Prostate gland (tissue), 2 donors: ENCODE measurements at regions not wholly inside any gene's neighbourhood (a gene's known extent, or its start where the extent isn't known, plus 50 kb on each side); places are given as distances from the start of the nearest gene placed in this dataset.

Source experiments
- DNase-seq: peaks from one replicate; pipeline ENCODE4 v3.0.0-alpha.2; 2019; ENCODE audit warnings: low spot score
- H3K27ac ChIP-seq, 2 donors: fragments of 200-600 bp; sonication (generic); 2 replicates each; pipeline ENCODE4 v1.5.1; 2017 to 2019
- H3K27me3 ChIP-seq: fragments of 200-600 bp; sonication (generic); replicated peaks from 2 replicates; pipeline ENCODE4 v1.5.1; 2019; ENCODE audit not compliant: insufficient read depth
- H3K36me3 ChIP-seq, 2 donors: fragments of 200-600 bp; sonication (generic); 1 replicate in 1 of 2; 2 replicates in 1 of 2; pipeline versions ENCODE4 v1.5.1 to v1.8.1; 2017 to 2019
- H3K4me1 ChIP-seq: fragments of 200-600 bp; sonication (generic); replicated peaks from 2 replicates; pipeline ENCODE4 v1.5.1; 2019
- H3K4me3 ChIP-seq, 2 donors: fragments of 200-600 bp; sonication (generic); 2 replicates each; pipeline ENCODE4 v1.5.1; 2017 to 2019
- H3K9me3 ChIP-seq: fragments of 200-600 bp; sonication (generic); 2 replicates; pipeline ENCODE4 v1.5.1; 2017
- POLR2A ChIP-seq: fragments of 450-650 bp; IDR thresholded peaks from one replicate; pipeline ENCODE4 v1.6.1; 2016; ENCODE audit warnings: antibody characterized with exemption, mild to moderate bottlenecking
- POLR2AphosphoS5 ChIP-seq: sonication (generic); formaldehyde crosslinking; IDR thresholded peaks from one replicate; pipeline ENCODE4 v1.6.1; 2017; ENCODE audit warnings: antibody characterized with exemption
- WGBS: methylation state at CpG from one replicate; pipeline ENCODE4 v1.1.5; 2018; 5-methylcytosine and 5-hydroxymethylcytosine counted together
- intact Hi-C: fragments of 100-400 bp; cut with DNase I; formaldehyde crosslinking; loops from one replicate; pipeline ENCODE4 v1.14.2; 2022
- TF ChIP-seq, protein P1 (sequence below), 4 experiments: fragments of 200-600 bp in 2 of 4; fragments of 450-650 bp in 2 of 4; sonication (generic) in 2 of 4; IDR thresholded peaks; 1 replicate in 3 of 4; 2 replicates in 1 of 4; pipeline ENCODE4 v1.5.1; 2016 to 2019; ENCODE audit warnings: antibody characterized with exemption in 4 of 4, mild to moderate bottlenecking in 2 of 4, moderate library complexity in 2 of 4

DNA sequence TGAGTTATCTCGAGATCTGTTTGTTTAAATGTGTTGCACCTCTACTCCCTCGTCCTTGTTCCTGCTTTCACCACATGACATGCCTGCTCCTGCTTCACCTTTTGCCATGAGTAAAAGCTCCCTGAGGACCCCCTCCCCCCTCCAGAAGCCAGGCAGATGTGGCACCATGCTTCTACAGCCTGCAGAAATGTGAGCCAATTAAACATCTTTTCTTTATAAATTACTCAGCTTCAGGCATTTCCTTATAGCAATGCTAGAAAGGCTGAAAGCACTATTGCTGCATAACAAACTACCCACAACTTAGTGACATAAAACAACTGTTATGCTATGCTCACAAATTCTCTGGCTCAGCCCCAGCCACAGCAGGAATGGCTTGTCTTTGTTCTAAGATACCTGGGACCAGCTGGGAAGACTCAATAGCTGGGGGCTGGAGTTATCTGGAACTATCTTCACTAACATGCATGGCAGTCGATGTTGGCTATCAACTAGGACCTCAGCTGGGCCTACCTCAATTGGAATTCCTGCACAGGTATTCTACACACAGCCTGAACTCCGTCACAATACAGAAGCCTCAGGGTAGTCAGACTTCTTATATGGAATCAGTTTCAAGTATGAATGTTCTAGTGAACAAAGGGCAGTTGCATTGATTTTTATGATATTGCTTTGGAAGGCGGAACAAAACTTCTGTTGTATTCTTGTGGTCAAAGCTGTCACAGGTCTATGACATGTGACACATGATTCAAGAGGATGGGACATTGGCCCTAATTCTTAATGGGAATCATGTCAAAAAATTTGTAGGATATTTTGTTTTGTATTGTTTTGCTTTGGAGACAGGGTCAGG is 186.0 kb upstream of the PIRT start:
- no peaks in the 10 kb centered on the region for H3K4me1 ChIP-seq
- no peak for TF ChIP-seq POLR2AphosphoS5
- no peak for TF ChIP-seq POLR2A
- TF ChIP-seq, protein P1, sequence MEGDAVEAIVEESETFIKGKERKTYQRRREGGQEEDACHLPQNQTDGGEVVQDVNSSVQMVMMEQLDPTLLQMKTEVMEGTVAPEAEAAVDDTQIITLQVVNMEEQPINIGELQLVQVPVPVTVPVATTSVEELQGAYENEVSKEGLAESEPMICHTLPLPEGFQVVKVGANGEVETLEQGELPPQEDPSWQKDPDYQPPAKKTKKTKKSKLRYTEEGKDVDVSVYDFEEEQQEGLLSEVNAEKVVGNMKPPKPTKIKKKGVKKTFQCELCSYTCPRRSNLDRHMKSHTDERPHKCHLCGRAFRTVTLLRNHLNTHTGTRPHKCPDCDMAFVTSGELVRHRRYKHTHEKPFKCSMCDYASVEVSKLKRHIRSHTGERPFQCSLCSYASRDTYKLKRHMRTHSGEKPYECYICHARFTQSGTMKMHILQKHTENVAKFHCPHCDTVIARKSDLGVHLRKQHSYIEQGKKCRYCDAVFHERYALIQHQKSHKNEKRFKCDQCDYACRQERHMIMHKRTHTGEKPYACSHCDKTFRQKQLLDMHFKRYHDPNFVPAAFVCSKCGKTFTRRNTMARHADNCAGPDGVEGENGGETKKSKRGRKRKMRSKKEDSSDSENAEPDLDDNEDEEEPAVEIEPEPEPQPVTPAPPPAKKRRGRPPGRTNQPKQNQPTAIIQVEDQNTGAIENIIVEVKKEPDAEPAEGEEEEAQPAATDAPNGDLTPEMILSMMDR (IDR thresholded peaks at IDR 0.05) = no peak
- intact Hi-C loops = no loop called here
- H3K27ac ChIP-seq = no peak overlapping the region
- H3K9me3 ChIP-seq = no peaks in the 10 kb centered on the region
- 52% methylated on average over 5 of the region's 5 CpGs for WGBS
- H3K36me3 ChIP-seq = no peaks in the 10 kb centered on the region
- no peaks in the 10 kb centered on the region for H3K27me3 ChIP-seq
- H3K4me3 ChIP-seq = no peak overlapping the region
- DNase-seq = no peak

DNA sequence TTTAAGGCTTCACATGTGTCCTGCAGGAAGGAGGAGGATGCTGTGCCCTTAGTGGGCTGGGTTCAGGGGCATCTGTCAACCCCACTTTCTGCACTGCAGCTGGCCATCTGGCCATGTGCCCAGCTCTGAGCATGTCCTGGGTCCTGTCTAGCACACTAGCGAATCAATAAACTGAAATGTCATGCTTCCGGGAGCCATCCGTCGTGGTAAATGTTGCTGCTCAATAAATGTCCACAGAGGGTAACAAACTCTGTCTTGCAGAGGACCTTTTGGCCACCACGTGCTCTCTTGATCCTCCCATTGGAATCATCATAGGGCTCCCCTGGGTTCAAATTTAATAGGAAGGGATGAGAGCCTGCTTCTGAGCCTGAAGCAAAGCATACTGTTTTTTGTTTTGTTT is 168.6 kb upstream of the PIRT start:
- Histone ChIP-seq H3K36me3 (no peaks in the 10 kb centered on the region), H3K4me3 (no peak overlapping the region), H3K9me3 (no peaks in the 10 kb centered on the region), H3K27me3 (no peaks in the 10 kb centered on the region), H3K4me1 (no peaks in the 10 kb centered on the region), H3K27ac (no peak overlapping the region)
- TF ChIP-seq, protein P1 (IDR thresholded peaks at IDR 0.05) = no peak
- no peak for TF ChIP-seq POLR2AphosphoS5
- no peak for TF ChIP-seq POLR2A
- WGBS = 72% methylated on average over 5 of the region's 5 CpGs
- intact Hi-C loops = no loop called here
- no peak for DNase-seq

DNA sequence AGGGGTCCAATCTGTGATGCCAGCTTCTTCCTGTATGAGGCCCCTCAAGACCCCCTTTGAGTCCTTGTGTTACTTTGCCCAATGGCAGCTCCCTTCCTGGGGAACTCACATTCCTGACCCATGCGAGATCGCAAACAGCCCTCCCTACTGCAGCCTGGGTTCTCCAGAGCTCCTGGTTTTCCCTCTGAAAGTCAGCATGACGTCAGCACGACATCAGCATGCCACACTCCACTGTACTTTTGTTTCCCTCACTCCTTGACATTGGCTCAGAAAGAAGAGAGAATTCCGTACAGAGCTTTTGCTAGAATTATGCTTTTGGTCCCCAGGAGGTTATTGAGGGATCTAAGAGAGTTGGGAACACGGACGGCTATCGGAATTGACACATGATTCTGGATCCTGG is 168.1 kb upstream of the PIRT start:
- 80% methylated on average over 8 of the region's 8 CpGs for WGBS
- Histone ChIP-seq H3K4me3 (no peak overlapping the region), H3K27ac (no peak overlapping the region), H3K36me3 (no peaks in the 10 kb centered on the region), H3K4me1 (no peaks in the 10 kb centered on the region), H3K9me3 (no peaks in the 10 kb centered on the region), H3K27me3 (no peaks in the 10 kb centered on the region)
- TF ChIP-seq POLR2A = no peak
- intact Hi-C loops = no loop called here
- no peak for DNase-seq

DNA sequence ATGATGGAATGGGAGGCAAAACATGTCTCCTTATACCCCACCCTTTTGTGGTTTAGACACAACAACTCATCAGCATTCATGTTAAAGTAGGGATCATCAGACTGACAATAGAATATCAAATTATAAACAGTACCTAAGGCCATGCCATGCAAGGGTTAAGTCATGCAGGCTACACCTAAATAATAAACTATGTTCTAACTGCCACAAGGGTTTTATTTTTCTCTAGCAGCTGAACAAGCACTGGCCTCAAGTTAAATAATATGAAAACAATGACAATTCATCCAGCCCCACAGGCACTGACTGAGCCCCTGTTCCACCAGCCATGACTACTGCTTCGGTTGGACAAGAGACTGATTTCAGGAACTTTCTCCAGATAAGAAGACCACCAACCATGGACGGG is 164.5 kb upstream of the PIRT start:
- WGBS = 42% methylated on average over 2 of the region's 2 CpGs
- no peak overlapping the region for H3K4me3 ChIP-seq
- no peaks in the 10 kb centered on the region for H3K36me3 ChIP-seq
- no peak overlapping the region for H3K27ac ChIP-seq
- no peak for DNase-seq
- H3K27me3 ChIP-seq = no peaks in the 10 kb centered on the region
- no peak for TF ChIP-seq POLR2AphosphoS5
- TF ChIP-seq POLR2A = no peak
- TF ChIP-seq, protein P1 (IDR thresholded peaks at IDR 0.05) = no peak
- H3K9me3 ChIP-seq = no peaks in the 10 kb centered on the region
- no peaks in the 10 kb centered on the region for H3K4me1 ChIP-seq
- intact Hi-C loops = no loop called here

DNA sequence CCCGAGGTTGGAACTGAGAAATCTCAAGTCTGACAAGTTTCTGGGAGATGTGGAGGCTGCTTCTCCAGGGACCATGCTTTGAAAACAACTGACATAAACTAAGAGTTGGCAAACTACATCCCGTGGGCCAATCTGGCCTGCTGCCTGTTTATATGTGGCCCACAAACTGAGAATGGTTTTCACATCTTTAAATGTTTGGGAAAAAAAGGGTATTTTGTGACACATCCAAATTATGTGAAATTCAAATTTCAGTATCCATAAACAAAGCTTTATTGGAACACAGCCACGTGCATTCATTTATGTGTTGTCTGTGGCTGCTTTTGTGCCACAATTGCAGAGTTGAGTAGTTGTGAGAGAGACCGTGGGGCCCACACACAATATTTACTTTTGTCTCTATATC is 163.8 kb upstream of the PIRT start:
- H3K4me3 ChIP-seq = no peak overlapping the region
- no peak for DNase-seq
- WGBS = 46% methylated on average over 4 of the region's 4 CpGs
- no peaks in the 10 kb centered on the region for H3K9me3 ChIP-seq
- H3K36me3 ChIP-seq = no peaks in the 10 kb centered on the region
- TF ChIP-seq, protein P1 (IDR thresholded peaks at IDR 0.05) = no peak
- TF ChIP-seq POLR2A = no peak
- no peak for TF ChIP-seq POLR2AphosphoS5
- no peaks in the 10 kb centered on the region for H3K4me1 ChIP-seq
- H3K27me3 ChIP-seq = no peaks in the 10 kb centered on the region
- H3K27ac ChIP-seq = no peak overlapping the region
- intact Hi-C loops = no loop called here
